ENCODE measurements at regions not wholly inside any gene's neighbourhood (a gene's known extent, or its start where the extent isn't known, plus 50 kb on each side); places are given as distances from the start of the nearest gene placed in this dataset.
"Not testable (repeated sequence)": the region's sequence is repeated elsewhere in the genome, so short reads cannot be mapped to it uniquely, and the experiment has no call there.

DNA sequence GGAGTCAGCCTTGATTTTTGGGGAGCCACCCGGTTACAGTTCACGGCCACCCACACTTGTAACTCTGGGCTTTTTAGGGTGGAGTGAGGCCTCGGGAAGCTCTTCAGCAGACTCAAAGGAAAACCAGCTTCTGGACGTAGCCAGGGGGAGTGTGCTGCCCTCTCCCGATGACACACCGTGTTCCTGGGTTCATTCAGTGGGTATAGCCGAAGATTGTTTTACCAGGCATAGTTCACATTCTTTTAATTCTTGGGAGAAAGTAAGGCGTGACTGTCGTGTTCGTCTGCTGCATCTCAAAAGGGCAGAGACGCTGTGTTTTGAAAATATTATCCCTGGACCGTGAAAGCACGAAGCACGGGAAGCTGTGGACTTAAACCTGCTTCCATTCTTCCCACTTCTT is 93.6 kb upstream of the PABPC3 start:
- TF ChIP-seq, protein P1, sequence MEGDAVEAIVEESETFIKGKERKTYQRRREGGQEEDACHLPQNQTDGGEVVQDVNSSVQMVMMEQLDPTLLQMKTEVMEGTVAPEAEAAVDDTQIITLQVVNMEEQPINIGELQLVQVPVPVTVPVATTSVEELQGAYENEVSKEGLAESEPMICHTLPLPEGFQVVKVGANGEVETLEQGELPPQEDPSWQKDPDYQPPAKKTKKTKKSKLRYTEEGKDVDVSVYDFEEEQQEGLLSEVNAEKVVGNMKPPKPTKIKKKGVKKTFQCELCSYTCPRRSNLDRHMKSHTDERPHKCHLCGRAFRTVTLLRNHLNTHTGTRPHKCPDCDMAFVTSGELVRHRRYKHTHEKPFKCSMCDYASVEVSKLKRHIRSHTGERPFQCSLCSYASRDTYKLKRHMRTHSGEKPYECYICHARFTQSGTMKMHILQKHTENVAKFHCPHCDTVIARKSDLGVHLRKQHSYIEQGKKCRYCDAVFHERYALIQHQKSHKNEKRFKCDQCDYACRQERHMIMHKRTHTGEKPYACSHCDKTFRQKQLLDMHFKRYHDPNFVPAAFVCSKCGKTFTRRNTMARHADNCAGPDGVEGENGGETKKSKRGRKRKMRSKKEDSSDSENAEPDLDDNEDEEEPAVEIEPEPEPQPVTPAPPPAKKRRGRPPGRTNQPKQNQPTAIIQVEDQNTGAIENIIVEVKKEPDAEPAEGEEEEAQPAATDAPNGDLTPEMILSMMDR (conservative IDR thresholded peaks at IDR 0.05 in 1 of 2, IDR thresholded peaks at IDR 0.05 in 1 of 2; ENCODE audit: extremely low read depth in 1 of 2, insufficient read depth in 1 of 2, low read depth in 1 of 2, low read length in 2 of 2), result peak in 1 of 2 donors; percentile 27
- not testable (repeated sequence) for TF ChIP-seq EZH2 (IDR thresholded peaks at IDR 0.05; ENCODE audit: borderline replicate concordance, low read length)

Measured in mammary epithelial cell (primary cell).